CD4-positive, alpha-beta T cell treated with Interleukin-1 beta for 1 hour (primary cell): ENCODE measurements at regions not wholly inside any gene's neighbourhood (a gene's known extent, or its start where the extent isn't known, plus 50 kb on each side); places are given as distances from the start of the nearest gene placed in this dataset.
"Not testable (repeated sequence)": the region's sequence is repeated elsewhere in the genome, so short reads cannot be mapped to it uniquely, and the experiment has no call there.

ENCODE experiments used
- DNase-seq, 2 donors: peaks; one replicate each; pipeline ENCODE4 v3.0.0-alpha.2; 2020 to 2022

DNA sequence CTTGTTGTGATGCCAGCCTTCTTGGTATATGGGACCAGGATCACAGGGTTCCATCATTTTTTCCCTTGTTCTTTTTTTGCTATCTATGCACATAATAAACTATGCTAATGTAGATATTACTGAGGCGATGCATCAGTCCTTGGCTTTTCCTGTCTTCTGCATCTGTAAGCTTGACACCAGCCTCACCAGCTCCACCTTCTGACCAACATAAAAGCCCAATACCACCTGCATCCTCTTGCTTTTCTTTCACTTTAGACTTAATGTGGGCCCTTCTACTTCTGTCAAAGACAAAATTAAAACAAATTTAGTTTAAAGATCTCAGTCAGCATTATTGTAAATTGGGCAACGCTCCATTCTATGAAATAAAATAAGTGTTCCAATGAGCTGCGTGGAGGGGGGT, 1718.8 kb upstream of the PCDH10 start:
- no peak for DNase-seq

DNA sequence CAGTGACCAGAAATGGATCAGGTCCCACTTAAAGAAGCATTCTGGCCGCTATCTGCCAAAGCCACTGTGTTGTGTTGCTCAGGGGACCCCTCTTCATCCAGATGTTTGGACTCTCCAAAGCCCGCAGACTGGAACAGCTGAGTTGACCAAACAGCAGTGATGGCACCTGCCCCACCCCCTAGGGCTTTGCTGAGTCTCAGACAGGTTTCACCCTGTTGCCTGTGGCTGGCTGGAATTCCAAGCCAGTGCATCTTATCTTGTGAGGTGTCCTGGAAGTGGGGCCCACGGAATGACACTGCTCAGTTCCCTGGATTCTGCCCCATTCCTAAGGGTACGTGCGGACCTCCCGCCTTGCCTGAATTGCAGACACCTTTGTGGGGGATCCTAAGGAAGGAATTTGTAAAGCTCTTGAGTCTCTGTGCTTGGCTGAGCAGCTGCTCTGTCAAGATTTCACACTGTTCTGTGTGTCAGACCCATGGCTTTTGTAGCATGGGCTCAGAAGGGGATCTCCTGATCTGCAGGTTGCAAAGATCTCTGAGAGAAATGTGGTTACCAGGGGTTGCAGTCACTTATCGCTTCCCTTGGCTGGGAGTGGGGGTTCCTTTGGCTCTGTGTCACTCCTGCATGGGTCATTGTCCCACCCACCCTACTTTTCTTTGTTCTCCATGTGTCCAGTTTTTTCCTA, 1707.9 kb upstream of the PCDH10 start:
- DNase-seq = no peak

DNA sequence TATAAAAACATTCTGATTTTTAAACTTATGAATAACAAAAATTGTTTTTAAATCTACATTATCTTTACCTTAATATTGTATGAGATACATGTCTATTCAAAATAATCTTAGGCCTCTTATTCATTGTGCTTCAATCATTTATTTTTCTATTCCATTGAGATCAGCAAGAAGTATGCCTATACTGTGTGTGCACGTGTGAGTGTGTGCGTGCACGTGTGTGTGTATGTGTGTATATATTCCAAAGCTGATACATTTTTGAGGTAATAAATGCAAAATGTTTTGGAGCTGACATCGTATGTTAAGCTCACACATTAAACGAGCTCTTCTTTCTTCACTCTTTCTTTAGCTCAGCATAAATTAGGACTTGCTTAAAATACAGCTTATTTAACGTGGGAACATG, 1701.2 kb upstream of the PCDH10 start:
- no peak for DNase-seq

DNA sequence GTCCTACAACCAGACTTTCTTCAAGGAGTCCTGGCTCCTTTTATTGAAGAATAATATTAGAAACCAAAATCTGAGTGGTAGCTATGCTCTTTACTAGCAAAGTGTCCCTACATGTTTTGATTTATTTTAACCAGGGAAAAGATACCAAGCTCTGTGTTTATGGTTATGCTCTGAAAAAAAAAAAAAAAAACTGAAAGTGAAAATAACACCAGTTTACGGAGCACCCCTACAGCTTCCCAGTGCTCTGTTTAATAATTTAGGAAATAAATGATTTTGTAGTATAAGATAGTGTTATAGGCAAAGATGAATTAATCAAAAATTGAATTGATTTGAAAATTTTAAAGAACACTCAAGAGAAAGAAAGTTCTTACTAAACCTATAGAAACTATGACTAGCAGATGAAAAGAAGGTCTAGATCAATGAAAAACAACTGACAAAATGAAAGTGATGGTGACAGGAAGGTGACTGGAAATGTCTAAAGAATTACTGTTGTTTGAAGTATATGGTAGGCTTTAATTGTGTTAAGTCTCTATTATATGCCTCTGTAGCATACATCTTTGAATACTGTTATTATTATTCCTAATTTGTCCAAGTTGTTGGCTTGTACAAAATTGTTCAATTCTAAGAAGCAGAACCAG, 1698.4 kb upstream of the PCDH10 start:
- DNase-seq = no peak

DNA sequence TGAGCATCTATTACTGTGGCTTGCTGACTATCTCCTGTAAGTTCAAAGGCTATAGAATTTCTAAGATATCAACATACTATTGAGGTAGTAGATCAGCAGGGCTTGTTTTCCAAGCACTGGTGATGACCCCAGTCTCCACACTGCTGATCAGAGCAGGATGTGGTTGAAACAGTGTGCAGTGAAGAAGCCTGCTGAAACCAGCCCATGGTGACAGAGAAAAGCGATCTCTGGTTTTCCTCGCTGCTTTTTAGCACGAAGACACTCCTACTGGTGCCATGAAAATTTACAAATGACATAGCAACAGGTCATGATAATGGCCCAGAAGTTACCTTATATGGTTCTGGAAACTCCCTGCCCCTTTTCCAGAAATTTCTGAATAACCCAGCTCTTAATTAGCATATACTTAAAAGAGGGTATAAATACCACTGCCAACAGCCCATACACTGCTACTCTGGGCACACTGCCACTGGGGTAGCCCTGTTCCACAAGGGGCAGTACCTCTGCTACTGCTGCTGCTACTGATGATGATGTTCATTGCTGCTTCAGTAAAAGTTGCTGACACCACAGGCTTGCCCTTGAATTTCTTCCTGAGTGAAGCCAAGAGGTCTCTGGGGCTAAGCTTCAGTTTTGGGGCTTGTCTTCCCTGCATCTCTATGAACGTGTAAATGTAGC, 1689.5 kb upstream of the PCDH10 start:
- DNase-seq = no peak

DNA sequence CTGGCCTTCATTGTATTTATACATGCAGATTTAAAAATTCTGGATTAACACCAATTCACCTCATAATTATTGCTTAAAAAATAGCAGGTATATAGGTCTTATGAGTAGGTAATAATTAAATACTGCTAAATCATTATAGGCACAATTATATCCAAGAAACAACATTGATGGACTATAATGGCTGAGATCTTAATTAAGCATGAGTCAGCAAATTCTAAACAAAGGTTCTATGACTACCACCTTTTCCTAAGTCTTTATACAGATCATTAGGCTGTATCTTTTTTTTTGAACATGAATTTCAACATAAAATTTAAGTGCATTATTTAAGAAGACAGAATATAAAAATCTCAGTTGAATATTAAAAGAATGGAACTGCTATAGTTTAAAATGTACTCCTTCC, 1678.7 kb upstream of the PCDH10 start:
- no peak for DNase-seq

DNA sequence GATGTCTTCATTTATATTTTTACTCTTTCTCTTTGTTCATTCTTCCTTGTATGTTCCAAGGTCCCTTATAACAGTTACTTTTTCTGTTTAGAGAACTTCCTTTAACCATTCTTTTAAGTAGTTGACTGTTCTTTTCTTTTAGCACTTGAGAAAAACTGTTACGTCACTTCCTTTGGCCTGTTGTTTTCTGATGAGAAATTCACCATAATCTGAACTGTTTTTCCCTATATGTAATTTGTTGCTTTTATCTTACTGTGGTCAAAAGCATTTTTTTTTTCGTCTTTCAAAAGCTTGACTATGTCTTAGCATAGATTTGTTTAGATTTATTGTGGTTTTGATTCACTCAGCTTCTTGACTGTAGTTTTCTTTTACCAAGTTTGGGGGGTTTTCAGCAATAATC, 1660.3 kb upstream of the PCDH10 start:
- no peak for DNase-seq

DNA sequence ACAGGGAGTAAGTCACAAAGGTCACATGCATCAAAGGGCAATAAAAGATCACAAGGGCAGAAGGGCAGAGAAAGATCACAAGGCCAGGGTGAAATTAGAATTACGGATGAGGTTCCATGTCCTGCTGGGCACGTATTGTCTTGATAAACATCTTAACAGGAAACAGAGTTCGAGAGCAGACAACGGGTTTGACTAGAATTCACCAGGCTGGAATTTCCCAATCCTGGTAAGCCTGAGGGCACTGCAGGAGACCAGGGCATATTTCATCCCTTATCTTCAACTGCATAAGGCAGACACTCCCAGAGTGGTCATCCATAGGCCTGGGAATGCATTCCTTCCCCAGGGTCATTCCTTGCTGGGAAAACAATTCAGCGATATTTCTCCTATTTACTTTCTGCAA, 1652.9 kb upstream of the PCDH10 start:
- not testable (repeated sequence) for DNase-seq

DNA sequence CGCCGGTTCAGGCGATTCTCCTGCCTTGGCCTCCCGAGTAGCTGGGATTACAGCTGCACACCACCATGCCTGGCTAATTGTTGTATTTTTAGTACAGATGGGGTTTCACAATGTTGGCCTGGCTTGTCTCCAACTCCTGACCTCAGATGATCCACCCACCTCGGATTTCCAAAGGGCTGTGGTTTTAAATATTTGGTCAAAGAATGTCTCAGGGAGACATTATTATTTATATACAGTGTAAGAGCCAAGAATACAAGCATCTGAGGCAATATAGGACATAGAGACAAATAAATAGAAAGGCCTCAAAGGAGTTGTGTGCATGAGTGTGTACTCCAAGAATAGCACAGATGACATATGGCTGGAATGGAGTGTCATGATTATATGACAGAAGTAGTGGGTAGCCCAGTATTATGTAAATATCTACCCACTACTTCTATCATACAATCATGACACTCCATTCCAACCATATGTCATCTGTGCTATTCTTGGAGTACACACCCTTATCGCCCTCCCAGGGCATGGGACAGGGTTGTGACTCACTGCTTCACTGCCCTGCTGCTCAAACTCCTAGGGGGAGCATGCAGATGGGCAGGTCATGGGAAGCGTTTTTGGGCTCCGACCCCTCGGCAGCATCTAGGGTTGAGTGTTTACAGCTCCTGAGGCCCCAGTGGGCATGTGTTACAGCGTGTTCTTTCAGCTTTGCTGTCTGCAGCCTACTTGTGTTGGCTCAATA, 1649.8 kb upstream of the PCDH10 start:
- no peak for DNase-seq

DNA sequence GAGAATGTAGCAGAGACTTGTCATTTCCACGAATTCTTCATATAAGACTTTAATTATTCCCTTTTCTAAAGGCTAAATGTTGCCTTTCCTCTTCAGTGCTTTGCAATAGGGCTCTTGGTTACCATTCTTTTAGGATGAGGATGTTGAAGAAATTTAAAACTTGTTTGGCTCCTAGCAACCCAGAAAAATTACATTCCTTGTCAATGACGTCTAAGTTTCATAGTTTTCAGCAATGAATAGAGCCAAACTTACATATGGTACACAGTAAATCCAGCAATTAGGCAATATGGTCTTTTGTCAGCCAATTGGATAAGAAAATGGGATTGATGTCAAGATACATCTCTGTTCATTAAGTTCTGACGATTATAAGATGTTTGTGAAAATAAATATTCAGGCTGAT, 1639.6 kb upstream of the PCDH10 start:
- DNase-seq = no peak

DNA sequence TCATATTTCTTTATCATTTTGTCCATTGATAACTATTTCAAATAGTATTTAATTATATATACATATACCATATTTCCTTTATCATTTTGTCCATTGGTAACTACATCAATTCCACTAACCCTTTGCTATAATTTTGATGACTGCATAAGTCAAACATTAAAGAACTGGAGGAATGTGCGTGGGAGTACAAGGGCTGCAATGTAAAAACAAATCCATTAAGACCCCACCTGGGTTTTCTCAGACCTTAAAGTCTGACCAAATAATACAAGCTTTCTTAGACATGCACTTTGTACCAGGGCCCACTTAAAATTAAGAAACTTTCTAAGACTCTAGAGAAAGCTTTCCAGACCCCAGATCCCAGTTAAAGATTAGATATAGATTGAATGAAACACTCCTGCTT, 1622.4 kb upstream of the PCDH10 start:
- no peak for DNase-seq

DNA sequence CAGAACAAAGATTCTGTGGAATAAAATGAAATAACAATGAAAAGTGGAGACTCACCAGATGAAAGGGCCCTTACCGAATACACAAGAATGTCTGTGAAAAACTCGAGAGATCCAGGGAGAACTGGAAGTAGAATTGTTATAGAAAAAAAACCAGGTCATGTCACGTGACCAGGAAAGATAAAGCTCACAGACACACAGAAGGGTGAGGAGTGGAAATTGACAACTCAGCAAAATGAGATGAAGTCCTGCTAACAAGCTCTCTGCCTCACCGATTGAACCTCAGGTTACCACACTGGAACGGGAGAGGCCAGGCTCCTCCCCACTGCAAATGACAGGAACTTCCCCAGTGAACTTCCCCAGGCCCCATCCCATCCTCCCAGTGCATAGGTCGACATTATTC, 1618.0 kb upstream of the PCDH10 start:
- DNase-seq = no peak

DNA sequence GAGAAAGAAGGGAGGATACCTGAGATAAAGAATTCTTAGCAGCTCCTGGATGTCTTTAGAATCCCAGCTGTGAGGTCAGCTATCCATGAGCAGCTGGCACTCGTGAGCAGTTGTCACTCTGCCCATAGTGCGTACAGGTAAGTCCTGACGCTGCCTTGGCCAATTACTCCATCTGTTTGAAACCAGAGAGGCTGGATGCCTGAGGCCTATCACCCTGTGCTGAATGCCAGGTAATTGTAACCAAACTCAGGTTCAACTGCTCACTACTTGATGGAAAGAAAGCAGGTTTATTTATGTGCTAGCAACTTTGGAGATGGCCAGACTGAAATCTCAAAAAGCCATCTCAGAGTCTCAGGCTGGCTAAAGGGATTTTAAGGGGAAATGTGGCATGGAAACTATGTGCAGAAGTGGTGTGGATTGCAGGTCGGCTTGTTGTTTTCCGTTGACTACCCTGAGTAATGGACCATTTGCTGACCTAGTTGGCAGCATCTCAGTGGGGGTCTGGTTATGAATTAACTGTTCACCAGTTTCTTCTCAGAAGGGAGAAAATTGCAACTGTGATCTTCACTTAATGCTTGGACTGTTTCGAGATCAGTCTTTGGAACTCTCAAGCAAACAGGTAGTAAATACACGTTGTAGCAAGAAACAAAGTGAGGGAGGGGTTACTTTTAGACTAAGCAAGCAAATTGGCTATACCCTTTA, 1614.0 kb upstream of the PCDH10 start:
- no peak for DNase-seq

DNA sequence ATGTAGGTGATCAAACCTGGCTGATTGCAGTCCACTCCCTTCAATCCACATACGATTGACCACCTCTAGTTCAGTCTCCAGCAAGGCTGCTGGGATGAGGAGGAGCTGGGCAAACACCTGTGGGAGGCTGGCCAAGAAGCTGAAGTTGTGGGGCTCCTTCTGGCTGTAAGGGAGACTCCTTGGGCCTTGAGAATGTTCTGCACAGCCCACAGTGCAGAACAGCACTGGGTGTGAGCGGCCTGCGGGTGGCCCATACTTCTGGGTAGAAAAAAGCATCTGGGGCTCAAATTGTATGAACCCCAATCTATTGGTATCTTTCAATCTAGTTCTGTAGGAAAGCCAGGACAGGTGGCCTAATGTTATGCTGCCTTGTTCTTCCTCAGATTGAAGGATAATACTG, 1608.8 kb upstream of the PCDH10 start:
- DNase-seq = no peak

DNA sequence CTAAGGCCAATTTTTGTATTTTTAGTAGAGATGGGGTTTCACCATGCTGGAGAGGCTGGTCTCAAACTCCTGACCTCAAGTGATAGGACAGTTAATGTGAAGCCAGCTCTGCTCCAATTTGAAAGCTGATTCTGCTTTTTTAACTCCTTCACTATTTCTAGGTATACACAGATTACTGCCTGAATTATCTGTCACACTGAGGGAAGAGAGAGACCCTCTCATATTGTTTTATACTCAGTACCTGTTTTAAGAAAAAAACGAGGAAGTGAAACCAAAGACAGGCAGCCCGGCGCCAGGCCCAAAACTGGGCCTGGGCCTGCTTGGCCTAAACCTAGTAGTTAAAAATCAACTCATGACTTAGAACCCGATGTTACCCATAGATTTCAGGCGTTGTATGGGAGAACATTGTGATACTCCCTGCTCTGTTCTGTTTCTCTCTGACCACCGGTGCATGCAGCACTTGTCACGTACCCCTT, 1601.5 kb upstream of the PCDH10 start:
- DNase-seq = no peak

DNA sequence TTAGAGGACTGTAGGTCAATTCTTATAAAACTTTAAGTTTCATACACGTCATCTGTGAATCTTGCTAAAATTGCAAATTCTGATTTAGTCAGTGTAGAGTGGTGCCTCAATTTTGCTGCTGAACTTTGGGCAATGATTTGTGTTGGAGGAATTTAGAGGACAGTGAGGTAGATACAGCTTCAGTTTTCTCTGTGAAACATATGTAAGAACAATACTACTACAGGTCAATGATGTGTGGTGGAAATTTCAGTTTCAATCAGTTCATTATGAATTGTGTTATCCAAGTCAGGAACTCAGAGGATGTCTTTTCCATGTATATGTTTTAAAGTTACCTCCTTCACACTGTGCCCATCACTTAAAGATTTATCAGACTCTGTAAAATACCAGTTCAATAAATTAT, 1597.8 kb upstream of the PCDH10 start:
- no peak for DNase-seq

DNA sequence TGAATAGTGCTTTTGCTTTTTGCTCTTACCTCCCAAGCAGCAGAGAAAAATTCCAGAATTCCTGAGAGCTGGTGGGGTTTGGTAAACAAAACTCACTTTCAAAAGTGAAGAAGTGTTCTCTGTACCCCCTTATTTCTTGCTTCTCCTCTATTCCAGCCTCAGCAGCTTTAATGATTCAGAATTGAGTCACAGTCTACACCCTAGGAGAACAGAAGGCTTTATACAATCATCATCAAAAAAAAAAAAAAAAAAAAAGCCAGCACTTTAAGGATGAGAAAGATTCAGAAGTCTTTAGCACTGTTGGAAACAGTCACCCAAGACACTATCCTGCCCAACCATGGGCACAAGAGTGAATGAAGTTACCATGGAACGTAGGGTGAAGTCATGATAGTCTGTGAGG, 1583.1 kb upstream of the PCDH10 start:
- DNase-seq = no peak

DNA sequence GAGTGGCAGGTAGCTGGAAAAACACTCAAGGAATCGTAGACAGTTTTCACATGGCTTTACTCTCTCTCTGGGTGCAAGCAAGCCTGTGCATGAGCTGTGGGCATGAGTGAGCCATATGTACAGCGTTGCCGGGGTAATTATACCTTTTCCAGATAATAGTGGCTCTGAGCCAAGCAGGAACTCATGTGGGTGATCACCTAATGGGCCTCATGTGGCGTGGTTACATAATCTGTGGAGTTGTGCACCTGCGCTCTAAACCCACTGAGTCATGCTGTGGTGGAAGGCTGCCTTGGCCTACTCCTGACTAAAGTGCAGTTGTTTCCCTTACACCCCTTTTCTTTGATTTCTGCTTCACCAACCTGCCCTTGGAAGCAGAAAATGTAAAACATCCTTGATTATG, 1564.5 kb upstream of the PCDH10 start:
- no peak for DNase-seq

DNA sequence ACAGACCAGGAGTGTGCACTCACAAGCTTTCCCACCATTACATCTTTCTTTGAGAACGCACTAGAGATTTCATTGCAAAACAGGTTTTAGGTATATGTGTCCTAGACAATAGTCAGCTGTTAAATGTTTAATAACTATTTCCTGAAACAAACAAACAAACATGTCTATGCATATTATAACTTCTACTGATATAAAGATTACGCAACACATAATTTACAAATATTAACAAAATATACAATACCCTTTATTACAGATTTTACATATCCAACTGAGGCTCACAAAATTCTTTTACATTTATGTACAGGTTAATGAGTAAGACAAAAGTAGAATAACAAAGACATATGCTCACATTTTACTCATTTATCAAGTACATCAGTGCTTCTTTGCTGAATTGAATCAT, 1554.0 kb upstream of the PCDH10 start:
- DNase-seq = no peak

DNA sequence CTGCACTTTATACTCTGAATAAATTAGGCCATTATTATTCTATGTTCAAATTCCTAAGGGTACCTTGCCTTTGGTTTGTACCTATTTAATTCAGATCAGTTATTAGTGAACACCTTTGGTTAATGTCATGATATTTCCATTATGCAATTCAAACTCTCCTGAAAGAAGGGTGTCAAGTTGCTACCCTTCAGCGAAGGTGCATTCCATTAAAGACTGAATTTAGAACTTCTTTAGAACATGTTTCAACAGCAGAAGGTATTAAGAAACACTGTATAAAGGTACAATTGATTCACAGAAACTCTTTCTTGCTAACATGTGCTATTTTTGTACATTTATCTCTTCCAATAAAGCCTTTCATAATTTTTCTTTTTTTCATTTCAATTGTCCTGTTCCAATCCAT, 1545.4 kb upstream of the PCDH10 start:
- no peak for DNase-seq

DNA sequence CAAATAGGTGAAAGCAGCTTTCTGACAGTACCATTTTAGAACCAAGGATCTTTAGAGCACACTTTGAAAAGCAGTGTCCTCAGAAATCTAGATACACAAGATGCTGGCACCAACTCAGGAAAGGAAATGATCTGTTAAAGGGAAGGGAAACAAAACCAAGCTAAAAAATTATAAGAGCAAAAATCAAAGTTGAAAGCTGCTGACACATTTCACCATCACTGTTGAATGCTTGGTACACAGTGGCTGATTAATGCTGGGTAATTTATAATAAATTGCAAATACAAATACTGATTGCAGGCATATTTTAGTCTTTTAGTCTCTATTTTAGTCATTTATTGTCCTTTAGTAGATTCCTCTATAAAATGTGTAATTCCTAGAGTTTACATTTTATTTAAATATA, 1540.1 kb upstream of the PCDH10 start:
- DNase-seq = no peak

DNA sequence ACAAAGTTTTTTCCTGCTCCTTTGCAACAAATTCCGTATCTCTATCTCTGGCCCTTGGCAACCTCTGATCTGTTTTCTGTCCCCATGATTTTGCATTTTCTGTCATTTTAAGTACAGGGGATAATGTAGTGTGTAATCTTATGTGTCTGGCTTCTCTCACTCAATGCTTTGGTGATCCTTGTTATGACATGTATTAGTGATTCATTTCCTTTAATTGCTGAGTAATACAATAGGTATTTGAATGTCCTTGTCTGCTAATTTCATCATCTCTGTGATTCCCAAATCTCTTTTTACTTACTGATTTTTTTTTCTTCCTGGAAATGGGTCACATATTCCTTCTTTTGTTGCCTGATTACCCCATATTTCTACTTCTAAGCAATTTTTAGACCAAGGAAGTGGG, 1538.6 kb upstream of the PCDH10 start:
- DNase-seq = not testable (repeated sequence)
